Esophagus muscularis mucosa (tissue), 3 donors: ENCODE measurements at regions not wholly inside any gene's neighbourhood (a gene's known extent, or its start where the extent isn't known, plus 50 kb on each side); places are given as distances from the start of the nearest gene placed in this dataset.

ENCODE experiments used
- POLR2A ChIP-seq: fragments of 450-650 bp; IDR thresholded peaks from one replicate; pipeline ENCODE4 v1.6.1; 2017; ENCODE audit warnings: antibody characterized with exemption, moderate library complexity, mild to moderate bottlenecking, low read depth
- TF ChIP-seq, protein P1 (sequence below), 3 experiments: fragments of 200-600 bp in 2 of 3; fragments of 450-650 bp in 1 of 3; sonication (generic) in 2 of 3; IDR thresholded peaks; one replicate each; pipeline ENCODE4 v1.5.1; 2017 to 2019; ENCODE audit warnings: antibody characterized with exemption in 3 of 3, mild to moderate bottlenecking in 2 of 3, moderate library complexity in 1 of 3

- TF ChIP-seq, protein P1, sequence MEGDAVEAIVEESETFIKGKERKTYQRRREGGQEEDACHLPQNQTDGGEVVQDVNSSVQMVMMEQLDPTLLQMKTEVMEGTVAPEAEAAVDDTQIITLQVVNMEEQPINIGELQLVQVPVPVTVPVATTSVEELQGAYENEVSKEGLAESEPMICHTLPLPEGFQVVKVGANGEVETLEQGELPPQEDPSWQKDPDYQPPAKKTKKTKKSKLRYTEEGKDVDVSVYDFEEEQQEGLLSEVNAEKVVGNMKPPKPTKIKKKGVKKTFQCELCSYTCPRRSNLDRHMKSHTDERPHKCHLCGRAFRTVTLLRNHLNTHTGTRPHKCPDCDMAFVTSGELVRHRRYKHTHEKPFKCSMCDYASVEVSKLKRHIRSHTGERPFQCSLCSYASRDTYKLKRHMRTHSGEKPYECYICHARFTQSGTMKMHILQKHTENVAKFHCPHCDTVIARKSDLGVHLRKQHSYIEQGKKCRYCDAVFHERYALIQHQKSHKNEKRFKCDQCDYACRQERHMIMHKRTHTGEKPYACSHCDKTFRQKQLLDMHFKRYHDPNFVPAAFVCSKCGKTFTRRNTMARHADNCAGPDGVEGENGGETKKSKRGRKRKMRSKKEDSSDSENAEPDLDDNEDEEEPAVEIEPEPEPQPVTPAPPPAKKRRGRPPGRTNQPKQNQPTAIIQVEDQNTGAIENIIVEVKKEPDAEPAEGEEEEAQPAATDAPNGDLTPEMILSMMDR (IDR thresholded peaks at IDR 0.05) = no peak
- TF ChIP-seq POLR2A = no peak
These were observed 765.4 kb upstream of the SPRY2 start for GRCh38 chr13:81106348-81106747.
